OCI-LY1 (cell line): ENCODE measurements at regions not wholly inside any gene's neighbourhood (a gene's known extent, or its start where the extent isn't known, plus 50 kb on each side); places are given as distances from the start of the nearest gene placed in this dataset.

ENCODE experiments used
- H2AFZ ChIP-seq: fragments of 200-600 bp; sonication (generic), shearing (Covaris generic); 2 replicates; pipeline ENCODE4 v1.6.0; 2014; ENCODE audit warnings: antibody characterized with exemption, mild to moderate bottlenecking, low read length
- H3F3A ChIP-seq: fragments of 200-600 bp; sonication (generic), shearing (Covaris generic); 2 replicates; pipeline ENCODE4 v1.6.0; 2014; ENCODE audit warnings: mild to moderate bottlenecking, antibody characterized with exemption, low read length, moderate library complexity; ENCODE audit not compliant: insufficient read depth
- H3K27ac ChIP-seq: fragments of 200-600 bp; sonication (generic); 2 replicates; pipeline ENCODE4 v1.5.1; 2014; ENCODE audit warnings: low read length, mixed run types, mild to moderate bottlenecking, low read depth; ENCODE audit not compliant: poor library complexity, severe bottlenecking
- H3K27me3 ChIP-seq: fragments of 200-600 bp; sonication (generic); 2 replicates; pipeline ENCODE4 v1.6.0; 2014; ENCODE audit warnings: antibody characterized with exemption, mild to moderate bottlenecking, low read length, moderate library complexity; ENCODE audit not compliant: insufficient read depth
- H3K36me3 ChIP-seq: fragments of 200-600 bp; sonication (generic); 2 replicates; pipeline ENCODE4 v1.6.1; 2014; ENCODE audit warnings: mild to moderate bottlenecking, antibody characterized with exemption, low read length, moderate library complexity, mixed read lengths; ENCODE audit not compliant: insufficient read depth
- H3K4me1 ChIP-seq: fragments of 200-600 bp; sonication (generic); 2 replicates; pipeline ENCODE4 v1.5.1; 2014; ENCODE audit warnings: mild to moderate bottlenecking, low read length, moderate library complexity; ENCODE audit not compliant: insufficient read depth, severe bottlenecking
- H3K4me2 ChIP-seq: fragments of 200-600 bp; sonication (generic), shearing (Covaris generic); 2 replicates; pipeline ENCODE4 v1.6.1; 2014; ENCODE audit warnings: low read length
- H3K4me3 ChIP-seq: fragments of 200-600 bp; sonication (generic); 2 replicates; pipeline ENCODE4 v1.5.1; 2014; ENCODE audit warnings: low read length, low read depth, mild to moderate bottlenecking, mixed read lengths; ENCODE audit not compliant: poor library complexity, severe bottlenecking
- H3K79me2 ChIP-seq: fragments of 200-600 bp; shearing (Covaris generic); 2 replicates; pipeline ENCODE4 v1.6.1; 2016; ENCODE audit warnings: mixed run types, low read length, mixed read lengths; ENCODE audit not compliant: insufficient read depth
- H3K9ac ChIP-seq: fragments of 200-600 bp; sonication (generic), shearing (Covaris generic); 2 replicates; pipeline ENCODE4 v1.6.1; 2014; ENCODE audit warnings: mild to moderate bottlenecking, low read length, mixed read lengths
- H3K9me2 ChIP-seq: fragments of 200-600 bp; sonication (generic), shearing (Covaris generic); 2 replicates; pipeline ENCODE4 v1.6.1; 2014; ENCODE audit warnings: low read depth, mild to moderate bottlenecking, low read length, mixed read lengths
- H3K9me3 ChIP-seq: fragments of 200-600 bp; shearing (Covaris generic); 2 replicates; pipeline ENCODE4 v1.6.1; 2014; ENCODE audit warnings: low read length, mixed read lengths
- H4K20me1 ChIP-seq: fragments of 200-600 bp; sonication (generic), shearing (Covaris generic); 2 replicates; pipeline ENCODE4 v1.6.0; 2016; ENCODE audit warnings: mild to moderate bottlenecking, low read length; ENCODE audit not compliant: insufficient read depth
- CTCF ChIP-seq: fragments of 200-600 bp; sonication (generic), shearing (Covaris generic); IDR thresholded peaks from 2 replicates; pipeline ENCODE4 v1.5.1; 2017; ENCODE audit warnings: mild to moderate bottlenecking, antibody characterized with exemption, low read length, moderate library complexity, mixed read lengths
- EZH2 ChIP-seq: fragments of 200-600 bp; sonication (generic), shearing (Covaris generic); IDR thresholded peaks from 2 replicates; pipeline ENCODE4 v1.8.0; 2017; ENCODE audit warnings: borderline replicate concordance, mixed run types, mild to moderate bottlenecking, antibody characterized with exemption, low read length, moderate library complexity, mixed read lengths

DNA sequence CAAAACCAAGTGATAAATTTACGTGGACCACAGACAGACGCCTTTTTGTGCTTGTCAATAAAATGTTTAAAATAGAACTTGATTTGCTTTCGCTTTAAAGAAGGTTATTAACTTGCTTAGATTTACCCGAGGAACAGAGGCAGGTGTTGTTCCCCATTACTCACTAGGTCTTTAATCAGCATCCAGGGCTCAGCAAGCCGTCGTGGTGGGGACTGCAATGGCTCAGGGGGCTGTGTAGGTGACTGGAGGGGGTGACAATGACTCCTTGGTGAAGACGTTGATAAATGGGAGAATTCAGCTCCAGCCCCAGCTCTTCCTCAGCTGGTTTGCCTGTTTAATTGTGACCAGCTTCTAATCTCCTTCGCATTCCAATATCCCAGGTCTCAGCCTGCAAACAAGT lies 231.4 kb downstream of the TMEM114 start:
- H3K27ac ChIP-seq = no peak overlapping the region
- TF ChIP-seq EZH2 (no peak), CTCF (no peak)
- no peaks in the 10 kb centered on the region for H3F3A ChIP-seq
- no peaks in the 10 kb centered on the region for H3K27me3 ChIP-seq
- H3K9ac ChIP-seq = no peak overlapping the region
- H3K4me2 ChIP-seq = no peak overlapping the region
- H3K9me2 ChIP-seq = no peaks in the 10 kb centered on the region
- H3K79me2 ChIP-seq = no peaks in the 10 kb centered on the region
- no peaks in the 10 kb centered on the region for H3K4me1 ChIP-seq
- no peaks in the 10 kb centered on the region for H3K9me3 ChIP-seq
- H4K20me1 ChIP-seq = no peaks in the 10 kb centered on the region
- H3K36me3 ChIP-seq = no peaks in the 10 kb centered on the region
- no peak overlapping the region for H3K4me3 ChIP-seq
- no peak overlapping the region for H2AFZ ChIP-seq

GRCh38 chr16:8355675-8356074 lies 234.6 kb downstream of the TMEM114 start:
- H3K9me3 ChIP-seq = no peaks in the 10 kb centered on the region
- no peak overlapping the region for H3K4me3 ChIP-seq
- no peak overlapping the region for H3K9ac ChIP-seq
- no peaks in the 10 kb centered on the region for H3K36me3 ChIP-seq
- H3K9me2 ChIP-seq = no peaks in the 10 kb centered on the region
- H3K4me2 ChIP-seq = no peak overlapping the region
- H3K27ac ChIP-seq = no peak overlapping the region
- no peaks in the 10 kb centered on the region for H4K20me1 ChIP-seq
- TF ChIP-seq EZH2 (no peak), CTCF (peak; percentile 31; the same call in 1 of the 2 replicates)
- H2AFZ ChIP-seq = no peak overlapping the region
- H3F3A ChIP-seq = no peaks in the 10 kb centered on the region
- no peaks in the 10 kb centered on the region for H3K27me3 ChIP-seq
- H3K79me2 ChIP-seq = no peaks in the 10 kb centered on the region
- H3K4me1 ChIP-seq = no peaks in the 10 kb centered on the region

- Histone ChIP-seq H4K20me1 (no peaks in the 10 kb centered on the region), H3K4me1 (no peaks in the 10 kb centered on the region), H3K27me3 (no peaks in the 10 kb centered on the region), H3K9ac (no peak overlapping the region), H3K4me3 (no peak overlapping the region), H2AFZ (no peak overlapping the region), H3K27ac (no peak overlapping the region), H3K36me3 (no peaks in the 10 kb centered on the region), H3K4me2 (no peak overlapping the region), H3K79me2 (no peaks in the 10 kb centered on the region), H3K9me2 (no peaks in the 10 kb centered on the region), H3K9me3 (no peaks in the 10 kb centered on the region), H3F3A (no peaks in the 10 kb centered on the region)
- no peak for TF ChIP-seq CTCF
- no peak for TF ChIP-seq EZH2
These were observed 244.0 kb downstream of the TMEM114 start for GRCh38 chr16:8346294-8346693.
